ENCODE measurements at regions not wholly inside any gene's neighbourhood (a gene's known extent, or its start where the extent isn't known, plus 50 kb on each side); places are given as distances from the start of the nearest gene placed in this dataset.
A peak's percentile ranks its signal among the peaks of the same experiment; 100 is the strongest.

GRCh38 chr5:142397178-142397577 lies 72.4 kb upstream of the SPRY4 start (continued):
- TF ChIP-seq CTCFL (IDR thresholded peaks at IDR 0.05; ENCODE audit: borderline replicate concordance, insufficient read depth, low read depth, low read length, poor library complexity, severe bottlenecking) (no peak), ARID3B (CRISPR knock-in tag; IDR thresholded peaks at IDR 0.05; ENCODE audit: borderline replicate concordance) (no peak), SNRNP70 (optimal IDR thresholded peaks at IDR 0.05; ENCODE audit: low read depth, low read length) (no peak), ZNF212 (CRISPR knock-in tag; IDR thresholded peaks at IDR 0.05) (no peak), ZSCAN32 (CRISPR knock-in tag; IDR thresholded peaks at IDR 0.05) (no peak), ZNF239 (CRISPR knock-in tag; IDR thresholded peaks at IDR 0.05) (no peak), ELF1 (tag; IDR thresholded peaks at IDR 0.05) (no peak), FOS (IDR thresholded peaks at IDR 0.05; ENCODE audit: extremely low read depth, insufficient read length) (no peak), FOSL1 (tag; conservative IDR thresholded peaks at IDR 0.05) (peak; percentile 67), SFPQ (IDR thresholded peaks at IDR 0.05; ENCODE audit: low read depth, low read length) (no peak), SP2 (IDR thresholded peaks at IDR 0.05; ENCODE audit: extremely low read depth, low read depth, low read length, poor library complexity, severe bottlenecking) (no peak), EHMT2 (IDR thresholded peaks at IDR 0.05) (no peak), ZC3H8 (IDR thresholded peaks at IDR 0.05) (no peak), NELFE (IDR thresholded peaks at IDR 0.05; ENCODE audit: insufficient read depth, insufficient read length) (no peak), ARID3A (IDR thresholded peaks at IDR 0.05; ENCODE audit: borderline replicate concordance, low read depth, low read length) (peak; percentile 50; the same call in 1 of the 2 replicates), ID3 (CRISPR knock-in tag; IDR thresholded peaks at IDR 0.05) (no peak), ID3 (tag; IDR thresholded peaks at IDR 0.05) (peak; percentile 97), ZNF740 (CRISPR knock-in tag; IDR thresholded peaks at IDR 0.05) (no peak), ZNF740 (tag; IDR thresholded peaks at IDR 0.05) (no peak)

Measured in K562 (cell line).